GM12878 (cell line): ENCODE measurements at regions not wholly inside any gene's neighbourhood (a gene's known extent, or its start where the extent isn't known, plus 50 kb on each side); places are given as distances from the start of the nearest gene placed in this dataset.

ENCODE experiments used
- CTCF ChIP-seq, 3 experiments: IDR thresholded peaks in 2 of 3; conservative IDR thresholded peaks in 1 of 3; 2 replicates each; pipeline ENCODE4 v1.5.1; 2011; ENCODE audit warnings: low read depth in 3 of 3, low read length in 3 of 3, mild to moderate bottlenecking in 3 of 3, control low read depth in 2 of 3, moderate library complexity in 2 of 3, inconsistent platforms in 1 of 3, mixed read lengths in 1 of 3; ENCODE audit not compliant: control insufficient read depth in 2 of 3, insufficient read depth in 1 of 3; ENCODE audit errors: extremely low read depth in 1 of 3
- POLR2AphosphoS5 ChIP-seq: IDR thresholded peaks from 2 replicates; pipeline ENCODE4 v1.6.1; 2011; ENCODE audit warnings: mild to moderate bottlenecking, low read length, inconsistent platforms
- ZNF207 ChIP-seq: fragments of 450-650 bp; IDR thresholded peaks from 2 replicates; pipeline ENCODE4 v1.6.1; 2014; ENCODE audit warnings: antibody characterized with exemption, mild to moderate bottlenecking, borderline replicate concordance

- TF ChIP-seq CTCF (IDR thresholded peaks at IDR 0.05 in 2 of 3, conservative IDR thresholded peaks at IDR 0.05 in 1 of 3; ENCODE audit: control insufficient read depth in 2 of 3, extremely low read depth in 1 of 3, insufficient read depth in 1 of 3, low read depth in 3 of 3, low read length in 3 of 3) (no peak), ZNF207 (no peak), POLR2AphosphoS5 (no peak)
Measured at GRCh38 chr10:129387258-129387525, 79.8 kb upstream of the MGMT start.
